22Rv1 (cell line): ENCODE measurements at regions not wholly inside any gene's neighbourhood (a gene's known extent, or its start where the extent isn't known, plus 50 kb on each side); places are given as distances from the start of the nearest gene placed in this dataset.

Experiments used
- H3K27ac ChIP-seq: fragments of 450-650 bp; 2 replicates; pipeline ENCODE4 v1.5.1; 2017
- ZFX ChIP-seq: fragments of 450-650 bp; IDR thresholded peaks from 2 replicates; pipeline ENCODE4 v1.6.1; 2017; ENCODE audit warnings: antibody characterized with exemption, borderline replicate concordance
- TF ChIP-seq, protein P1 (sequence below): fragments of 450-650 bp; IDR thresholded peaks from 2 replicates; pipeline ENCODE4 v1.5.1; 2017; ENCODE audit warnings: mild to moderate bottlenecking

DNA sequence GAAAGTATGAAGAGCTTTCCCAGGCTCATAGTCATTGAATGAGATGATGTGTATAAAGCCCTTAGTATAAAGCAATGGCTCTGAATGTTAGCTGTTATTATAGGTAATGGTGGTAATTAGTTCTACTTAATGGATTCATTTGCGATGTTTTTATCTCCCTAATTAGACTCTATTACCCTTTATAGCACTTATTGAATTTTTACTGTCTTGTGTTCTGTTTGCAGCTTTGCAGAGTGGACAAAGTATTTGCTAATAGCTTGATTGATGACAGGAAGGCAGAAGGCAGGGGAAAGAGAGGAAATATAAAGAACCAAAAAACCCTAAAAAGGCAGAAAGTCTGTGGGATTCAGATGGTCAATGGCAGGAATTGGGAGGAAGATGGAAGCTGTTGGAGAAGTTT, 524.4 kb upstream of the SPRY2 start:
- TF ChIP-seq ZFX: no peak
- TF ChIP-seq, protein P1, sequence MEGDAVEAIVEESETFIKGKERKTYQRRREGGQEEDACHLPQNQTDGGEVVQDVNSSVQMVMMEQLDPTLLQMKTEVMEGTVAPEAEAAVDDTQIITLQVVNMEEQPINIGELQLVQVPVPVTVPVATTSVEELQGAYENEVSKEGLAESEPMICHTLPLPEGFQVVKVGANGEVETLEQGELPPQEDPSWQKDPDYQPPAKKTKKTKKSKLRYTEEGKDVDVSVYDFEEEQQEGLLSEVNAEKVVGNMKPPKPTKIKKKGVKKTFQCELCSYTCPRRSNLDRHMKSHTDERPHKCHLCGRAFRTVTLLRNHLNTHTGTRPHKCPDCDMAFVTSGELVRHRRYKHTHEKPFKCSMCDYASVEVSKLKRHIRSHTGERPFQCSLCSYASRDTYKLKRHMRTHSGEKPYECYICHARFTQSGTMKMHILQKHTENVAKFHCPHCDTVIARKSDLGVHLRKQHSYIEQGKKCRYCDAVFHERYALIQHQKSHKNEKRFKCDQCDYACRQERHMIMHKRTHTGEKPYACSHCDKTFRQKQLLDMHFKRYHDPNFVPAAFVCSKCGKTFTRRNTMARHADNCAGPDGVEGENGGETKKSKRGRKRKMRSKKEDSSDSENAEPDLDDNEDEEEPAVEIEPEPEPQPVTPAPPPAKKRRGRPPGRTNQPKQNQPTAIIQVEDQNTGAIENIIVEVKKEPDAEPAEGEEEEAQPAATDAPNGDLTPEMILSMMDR: no peak
- H3K27ac ChIP-seq: no peak overlapping the region

- no peak overlapping the region for H3K27ac ChIP-seq
- TF ChIP-seq, protein P1: no peak
- TF ChIP-seq ZFX: no peak
These were observed 521.5 kb upstream of the SPRY2 start for GRCh38 chr13:80862456-80862855.

GRCh38 chr13:80860845-80861244, 519.9 kb upstream of the SPRY2 start:
- TF ChIP-seq ZFX: no peak
- TF ChIP-seq, protein P1: no peak
- H3K27ac ChIP-seq: no peak overlapping the region

- TF ChIP-seq ZFX: no peak
- TF ChIP-seq, protein P1: no peak
- no peak overlapping the region for H3K27ac ChIP-seq
These were observed 517.2 kb upstream of the SPRY2 start for GRCh38 chr13:80858131-80858530.

DNA sequence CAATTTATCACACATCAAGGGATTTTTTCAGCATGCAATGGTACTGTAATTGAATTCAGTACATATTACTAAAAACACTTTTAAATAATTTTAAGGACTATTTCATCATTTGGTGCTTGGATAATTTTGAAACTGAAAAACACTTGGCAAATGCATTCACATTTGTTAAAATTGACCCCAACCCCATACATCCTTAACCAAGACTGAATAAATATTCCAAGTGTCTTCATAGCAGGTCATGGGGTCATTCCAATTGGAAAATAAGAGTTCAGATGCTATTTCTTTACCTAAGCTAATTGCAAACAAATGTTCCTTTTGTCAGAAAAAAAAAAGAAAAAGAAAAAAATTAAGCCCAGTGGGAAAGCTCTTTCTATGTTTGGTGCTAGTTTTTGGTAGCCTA, 516.4 kb upstream of the SPRY2 start:
- TF ChIP-seq, protein P1: no peak
- no peak for TF ChIP-seq ZFX
- no peak overlapping the region for H3K27ac ChIP-seq

DNA sequence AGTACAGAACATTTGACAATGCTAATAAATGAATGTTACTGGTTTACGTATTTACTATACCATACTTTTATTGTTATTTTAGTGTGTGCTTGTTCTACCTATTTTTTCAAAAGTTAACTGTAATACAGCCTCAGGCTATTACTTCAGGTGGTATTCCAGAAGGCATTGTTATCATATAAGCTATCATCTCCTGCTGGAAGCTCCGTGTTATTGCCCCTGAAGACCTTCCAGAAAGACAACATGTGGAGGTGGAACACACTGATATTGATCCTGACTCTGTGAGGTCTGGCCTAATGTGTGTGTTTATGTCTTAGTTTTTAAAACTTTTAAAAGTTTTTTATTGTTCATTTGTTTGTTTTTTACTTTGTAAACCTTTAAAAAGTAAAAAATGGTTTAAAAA, 509.8 kb upstream of the SPRY2 start:
- no peak overlapping the region for H3K27ac ChIP-seq
- TF ChIP-seq, protein P1: peak; percentile 17; the same call in 1 of the 2 replicates
- no peak for TF ChIP-seq ZFX

- no peak for TF ChIP-seq ZFX
- TF ChIP-seq, protein P1: no peak
- H3K27ac ChIP-seq: no peak overlapping the region
These were observed 503.2 kb upstream of the SPRY2 start for GRCh38 chr13:80844164-80844563.
